Ovary (tissue), 3 donors: ENCODE measurements at regions not wholly inside any gene's neighbourhood (a gene's known extent, or its start where the extent isn't known, plus 50 kb on each side); places are given as distances from the start of the nearest gene placed in this dataset.

Experiments
- CTCF ChIP-seq, 3 donors: fragments of 450-650 bp in 2 of 3; fragments of 200-600 bp in 1 of 3; IDR thresholded peaks; one replicate each; pipeline versions ENCODE4 v1.5.1 to v1.8.0; 2016 to 2022; ENCODE audit warnings: antibody characterized with exemption in 3 of 3, mild to moderate bottlenecking in 1 of 3
- POLR2A ChIP-seq: fragments of 450-650 bp; IDR thresholded peaks from one replicate; pipeline ENCODE4 v1.6.1; 2017; ENCODE audit warnings: antibody characterized with exemption, mild to moderate bottlenecking, moderate library complexity
- donor health status: DM: no; HTN: no; CAD: no.

DNA sequence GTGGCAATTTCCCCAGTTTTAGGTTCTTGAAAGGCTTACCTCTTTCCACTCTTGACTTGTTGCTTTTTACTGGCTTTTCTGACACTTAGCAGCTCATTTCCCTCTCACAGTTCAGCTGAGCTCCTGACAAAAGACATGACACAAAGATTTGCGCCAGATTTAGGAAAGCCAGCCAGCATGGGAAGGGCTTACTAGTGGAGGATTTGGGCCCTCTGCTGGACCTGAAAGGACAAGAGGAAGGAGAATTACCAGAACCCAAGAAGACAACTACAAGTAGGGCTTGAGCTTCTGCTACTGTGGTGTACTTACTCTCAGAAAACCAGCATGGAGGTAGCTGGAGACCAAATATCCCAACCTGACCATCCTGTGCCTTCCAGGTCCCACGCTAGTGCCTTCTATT is 784.5 kb downstream of the BRINP3 start:
- TF ChIP-seq CTCF (IDR thresholded peaks at IDR 0.05) (no peak), POLR2A (no peak)
